BJ (cell line): ENCODE measurements at regions not wholly inside any gene's neighbourhood (a gene's known extent, or its start where the extent isn't known, plus 50 kb on each side); places are given as distances from the start of the nearest gene placed in this dataset.

Experiments used
- CTCF ChIA-PET: fragments of 350-600 bp; formaldehyde crosslinking; extraction: SDS; loops from one replicate; lab custom pipeline; 2021; ENCODE audit warnings: antibody characterized with exemption, inconsistent platforms; lab: Yijun Ruan, JAX
- POLR2A ChIA-PET: fragments of 300-600 bp; sonication (Branson Sonifier 250); formaldehyde crosslinking; extraction: SDS; loops from one replicate; lab custom pipeline; 2021; ENCODE audit warnings: antibody characterized with exemption; lab: Charles Lee
- DNase-seq: peaks from one replicate; pipeline ENCODE4 v3.0.0-alpha.2; 2011; ENCODE audit warnings: low read depth
- H3K27me3 ChIP-seq: 2 replicates; pipeline ENCODE4 v1.6.0; 2011; ENCODE audit warnings: low read length; ENCODE audit not compliant: control insufficient read depth, insufficient read depth
- H3K36me3 ChIP-seq: 2 replicates; pipeline ENCODE4 v1.5.1; 2011; ENCODE audit warnings: low read length; ENCODE audit not compliant: control insufficient read depth, insufficient read depth
- H3K4me3 ChIP-seq: 2 replicates; pipeline ENCODE4 v1.5.1; 2011; ENCODE audit warnings: low read depth, mild to moderate bottlenecking, control low read depth, low read length
- CTCF ChIP-seq: IDR thresholded peaks from 2 replicates; pipeline ENCODE4 v1.5.1; 2011; ENCODE audit warnings: low read depth, mild to moderate bottlenecking, control low read depth, inconsistent platforms, low read length, moderate library complexity; ENCODE audit not compliant: insufficient read depth

GRCh38 chr1:191592907-191593306, 565.4 kb upstream of the RGS18 start:
- ChIA-PET POLR2A (no interaction called here), CTCF (no interaction called here)
- no peak for TF ChIP-seq CTCF
- Histone ChIP-seq H3K4me3 (no peak overlapping the region), H3K36me3 (no peaks in the 10 kb centered on the region), H3K27me3 (no peaks in the 10 kb centered on the region)
- no peak for DNase-seq

GRCh38 chr1:191595170-191595569, 563.1 kb upstream of the RGS18 start:
- Histone ChIP-seq H3K27me3 (no peaks in the 10 kb centered on the region), H3K4me3 (no peak overlapping the region), H3K36me3 (no peaks in the 10 kb centered on the region)
- no peak for TF ChIP-seq CTCF
- CTCF ChIA-PET, result interaction anchor here (0.7 kb wide), 1 partner anchor 8 kb away, joined by 5 read pairs; no protein-coding TSS in a partner anchor
- DNase-seq, result no peak
- POLR2A ChIA-PET, result no interaction called here

- ChIA-PET CTCF (no interaction called here), POLR2A (interaction anchor here (0.6 kb wide), 1 partner anchor 46 kb away, joined by 6 read pairs; no protein-coding TSS in a partner anchor)
- Histone ChIP-seq H3K36me3 (no peaks in the 10 kb centered on the region), H3K27me3 (no peaks in the 10 kb centered on the region), H3K4me3 (no peak overlapping the region)
- no peak for TF ChIP-seq CTCF
- DNase-seq, result no peak
These were observed 549.9 kb upstream of the RGS18 start for GRCh38 chr1:191608367-191608766.

GRCh38 chr1:191609305-191609704, 549.0 kb upstream of the RGS18 start:
- Histone ChIP-seq H3K27me3 (no peaks in the 10 kb centered on the region), H3K36me3 (no peaks in the 10 kb centered on the region), H3K4me3 (no peak overlapping the region)
- POLR2A ChIA-PET, result no interaction called here
- no peak for DNase-seq
- CTCF ChIA-PET, result no interaction called here
- no peak for TF ChIP-seq CTCF

- H3K36me3 ChIP-seq, result no peaks in the 10 kb centered on the region
- POLR2A ChIA-PET, result no interaction called here
- no peak for TF ChIP-seq CTCF
These were observed 543.0 kb upstream of the RGS18 start for GRCh38 chr1:191615101-191615821.

More at GRCh38 chr1:191615101-191615821, 543.0 kb upstream of the RGS18 start:
- Histone ChIP-seq H3K4me3 (no peak overlapping the region), H3K27me3 (no peaks in the 10 kb centered on the region)
- CTCF ChIA-PET, result no interaction called here
- DNase-seq, result no peak
